Amygdala (tissue), 56 donors: ENCODE measurements at regions not wholly inside any gene's neighbourhood (a gene's known extent, or its start where the extent isn't known, plus 50 kb on each side); places are given as distances from the start of the nearest gene placed in this dataset.

ENCODE experiments used
- DNase-seq, 56 donors: peaks; one replicate each; lab custom pipeline; 2025; lab: John Stamatoyannopoulos, UW

DNA sequence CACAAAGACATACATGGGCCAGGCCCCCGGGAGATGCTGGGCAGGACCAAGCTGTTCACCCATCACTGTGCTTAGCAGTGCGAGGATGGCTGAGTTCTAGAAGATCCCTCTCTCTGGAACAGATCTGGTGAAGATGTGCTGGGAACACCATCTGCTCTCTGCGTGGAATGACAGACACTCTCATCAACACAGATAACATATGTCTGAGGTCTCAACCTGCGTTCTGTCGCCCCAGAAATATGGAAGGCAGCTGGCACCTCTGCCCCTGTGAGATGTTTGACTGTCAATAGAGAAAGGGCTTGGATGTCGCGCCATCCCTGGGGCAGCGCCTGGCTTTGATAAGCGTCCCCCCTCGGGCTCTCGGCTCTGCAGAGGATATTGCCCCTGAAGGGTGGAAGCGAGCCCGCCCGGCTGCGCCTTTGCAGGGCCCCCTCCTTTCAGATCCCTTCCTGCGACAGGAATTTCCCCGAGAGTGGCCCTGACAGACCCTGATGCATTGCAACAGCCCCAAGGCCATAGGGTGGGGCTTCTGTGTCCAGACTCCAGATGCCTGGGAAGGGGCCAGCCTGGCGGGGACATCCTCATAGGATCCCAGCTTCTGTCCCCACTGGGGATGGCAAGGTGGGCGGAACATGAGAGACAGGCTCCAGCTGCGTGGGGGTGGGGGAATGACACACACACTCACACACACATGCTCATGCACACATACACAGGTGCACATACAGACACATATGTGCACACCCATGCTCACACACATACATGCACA, 86.9 kb upstream of the ZNF469 start:
- DNase-seq, result peak in 2 of 56 donors; percentile 15

DNA sequence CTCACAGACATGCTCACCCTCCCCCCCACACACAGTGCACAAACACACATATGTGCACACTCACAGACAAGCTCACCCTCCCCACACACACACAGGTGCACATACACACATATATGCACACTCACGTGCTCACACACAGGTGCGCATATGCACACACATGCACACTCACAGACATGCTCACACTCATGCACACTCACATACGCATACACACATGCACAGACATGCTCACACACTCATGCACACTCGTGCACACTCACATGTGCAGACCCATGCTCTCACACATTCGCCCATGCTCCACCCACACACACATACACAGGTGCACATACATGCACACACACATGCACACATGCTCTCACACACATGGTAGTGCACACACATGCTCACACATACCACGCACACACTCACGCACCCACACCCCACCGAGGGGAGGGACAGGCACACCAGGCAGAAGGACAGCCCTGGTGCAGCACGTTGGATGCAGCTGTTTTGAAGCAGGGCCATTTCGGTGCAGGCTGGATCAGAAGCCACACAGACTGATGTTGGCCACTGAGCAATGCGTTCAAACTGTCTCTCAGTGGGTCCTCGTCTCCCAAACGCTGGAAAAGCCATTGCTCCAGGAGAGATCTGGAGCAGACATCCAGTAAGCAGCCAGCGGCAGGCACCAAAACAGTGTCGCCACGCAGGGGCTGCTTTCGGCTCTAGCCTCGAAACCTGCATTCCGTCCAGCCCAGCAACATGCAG, 86.2 kb upstream of the ZNF469 start:
- no peak for DNase-seq

DNA sequence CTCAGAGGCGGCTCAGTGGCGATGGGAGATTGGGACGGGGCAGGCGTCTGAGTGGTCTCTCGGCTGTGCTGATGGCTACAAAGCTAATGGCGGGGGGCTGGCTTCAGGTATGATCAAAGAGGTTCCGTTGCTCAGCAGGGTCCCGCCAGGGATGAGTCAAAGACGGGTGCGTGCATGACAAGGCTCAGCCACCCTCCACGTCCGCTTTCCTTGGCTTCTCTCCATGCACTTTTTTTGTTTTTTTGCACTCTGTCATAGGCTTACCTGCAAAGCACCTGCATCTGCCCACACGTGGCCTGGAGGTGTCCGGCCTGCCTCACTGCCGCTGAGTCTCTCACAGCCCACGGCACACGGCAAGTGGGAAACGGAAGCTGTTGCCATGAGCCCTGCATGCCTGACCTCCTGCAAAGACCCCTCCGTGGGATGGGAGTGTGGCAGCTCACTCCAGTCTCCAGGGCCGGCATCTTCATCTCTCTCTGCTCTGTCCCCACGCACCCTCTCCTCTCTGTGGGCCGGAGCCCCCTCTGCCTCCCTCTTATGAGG, 85.5 kb upstream of the ZNF469 start:
- no peak for DNase-seq

DNA sequence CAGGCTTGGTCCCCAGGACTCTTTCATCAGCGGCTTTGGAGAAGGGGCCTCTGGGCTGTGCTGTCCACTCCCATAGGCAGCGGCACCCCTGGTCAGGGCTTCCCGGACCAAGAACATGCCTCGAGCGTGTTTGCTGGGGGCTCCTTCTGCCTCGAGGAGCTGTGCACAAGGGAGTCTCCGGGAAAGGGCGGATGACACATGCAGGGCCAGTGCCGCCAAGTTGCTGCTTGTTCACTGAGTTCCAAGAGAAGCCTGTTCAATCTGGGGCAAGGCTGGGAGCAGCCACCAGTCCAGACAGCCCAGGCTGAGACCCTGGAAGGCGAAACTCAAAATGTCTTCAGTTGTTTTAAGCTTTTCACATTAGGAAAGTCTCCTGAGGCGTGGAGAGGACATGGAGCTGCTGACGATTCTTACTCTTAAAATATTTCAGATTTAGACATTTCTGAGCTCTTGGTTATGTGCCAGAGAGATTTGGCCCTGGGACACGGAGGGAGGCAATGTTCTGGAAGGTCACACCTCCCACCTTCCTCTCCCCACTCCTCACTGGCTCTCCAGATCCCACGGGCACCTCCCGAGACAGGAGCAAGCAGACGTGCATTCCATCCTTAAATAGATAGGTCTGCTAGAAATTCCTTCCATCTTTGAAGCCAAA, 84.5 kb upstream of the ZNF469 start:
- no peak for DNase-seq

DNA sequence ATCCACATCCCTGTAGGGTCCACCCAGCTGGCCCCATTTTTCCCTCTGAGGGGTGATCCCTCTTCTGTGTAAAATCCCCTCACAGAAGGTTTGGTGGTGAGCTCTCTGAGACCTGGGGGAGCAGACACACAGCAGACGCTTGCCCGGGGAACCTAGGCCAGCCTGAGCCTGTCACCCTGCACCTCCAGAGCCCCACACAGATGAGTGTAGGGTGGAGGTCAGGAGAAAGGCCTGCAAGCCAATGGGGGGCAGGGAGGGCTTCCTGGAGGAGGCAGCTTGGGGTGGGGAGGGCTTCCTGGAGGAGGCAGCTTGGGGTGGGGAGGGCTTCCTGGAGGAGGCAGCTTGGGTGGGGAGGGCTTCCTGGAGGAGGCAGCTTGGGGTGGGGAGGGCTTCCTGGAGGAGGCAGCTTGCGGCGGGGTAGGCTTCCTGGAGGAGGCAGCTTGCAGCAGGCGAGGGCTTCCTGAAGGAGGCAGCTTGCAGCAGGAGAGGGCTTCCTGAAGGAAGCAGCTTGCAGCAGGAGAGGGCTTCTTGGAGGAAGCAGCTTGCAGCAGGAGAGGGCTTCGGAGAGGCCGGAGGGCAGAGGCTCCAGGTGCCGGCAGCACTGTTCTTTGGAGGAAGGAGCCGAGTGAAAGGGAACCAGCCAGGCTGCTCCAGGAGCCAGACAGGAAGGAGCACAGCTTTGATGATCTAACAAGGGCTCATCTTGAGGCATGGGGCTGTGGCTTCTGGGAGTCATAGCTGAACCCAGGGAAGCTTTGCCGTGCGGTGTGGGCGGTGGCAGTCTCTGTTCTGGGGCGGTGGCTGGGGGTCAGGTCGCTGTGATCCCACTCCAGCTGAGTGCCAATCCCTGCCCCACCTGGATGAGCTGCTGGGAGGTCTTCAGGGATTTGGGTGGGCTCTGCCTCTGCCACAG, 83.7 kb upstream of the ZNF469 start:
- DNase-seq, result no peak

DNA sequence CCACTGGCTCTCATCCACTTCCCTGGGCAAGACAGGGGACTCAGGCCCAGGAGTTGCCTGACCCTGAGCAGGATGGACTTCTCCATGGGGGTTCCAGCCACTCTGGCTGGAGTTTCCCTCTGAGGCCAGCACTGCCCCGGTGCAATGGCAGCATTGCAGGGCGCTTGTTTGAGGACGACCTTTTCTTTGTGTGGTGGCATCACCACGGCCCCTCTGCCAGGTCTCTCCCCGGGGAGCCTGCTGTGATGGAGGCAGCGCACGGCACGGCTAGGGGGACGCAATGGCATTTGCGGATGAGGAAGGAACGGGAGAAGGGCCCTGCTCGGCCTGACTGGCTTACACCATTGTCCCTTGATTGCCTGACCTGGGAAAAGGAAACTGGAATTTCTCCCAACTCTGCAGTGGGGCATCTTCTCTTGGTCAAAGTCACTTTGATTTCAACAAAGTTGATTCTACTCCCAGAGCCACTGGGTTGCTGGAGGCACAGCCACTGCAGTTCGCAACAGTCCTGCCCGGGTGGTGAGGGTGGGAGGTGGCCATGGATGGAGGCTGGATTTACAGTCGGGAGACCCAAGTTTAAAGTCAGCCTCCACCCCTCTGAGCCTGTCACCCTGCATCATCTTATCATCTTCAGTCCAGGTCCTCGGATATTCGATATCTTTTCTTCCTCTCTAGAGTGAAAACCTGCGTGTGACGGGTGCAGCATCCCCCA, 82.9 kb upstream of the ZNF469 start:
- no peak for DNase-seq

DNA sequence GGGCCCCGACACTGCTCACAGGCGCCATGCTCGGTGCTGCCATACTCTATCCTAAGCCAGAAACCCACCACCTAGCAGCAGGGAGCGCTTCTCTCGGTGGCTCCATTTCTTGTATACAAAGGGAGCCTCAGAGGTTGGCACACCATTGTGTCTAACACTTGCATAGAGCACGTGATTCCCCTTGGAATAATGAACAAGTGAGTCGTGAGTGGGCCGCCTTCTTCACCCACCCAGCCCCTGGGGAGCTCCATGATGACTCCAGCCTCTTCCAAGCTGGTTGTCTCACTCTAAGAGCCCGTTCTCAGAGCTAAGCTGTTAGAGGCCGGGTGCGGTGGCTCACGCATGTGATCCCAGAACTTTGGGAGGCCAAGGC, 82.3 kb upstream of the ZNF469 start:
- DNase-seq, result no peak

DNA sequence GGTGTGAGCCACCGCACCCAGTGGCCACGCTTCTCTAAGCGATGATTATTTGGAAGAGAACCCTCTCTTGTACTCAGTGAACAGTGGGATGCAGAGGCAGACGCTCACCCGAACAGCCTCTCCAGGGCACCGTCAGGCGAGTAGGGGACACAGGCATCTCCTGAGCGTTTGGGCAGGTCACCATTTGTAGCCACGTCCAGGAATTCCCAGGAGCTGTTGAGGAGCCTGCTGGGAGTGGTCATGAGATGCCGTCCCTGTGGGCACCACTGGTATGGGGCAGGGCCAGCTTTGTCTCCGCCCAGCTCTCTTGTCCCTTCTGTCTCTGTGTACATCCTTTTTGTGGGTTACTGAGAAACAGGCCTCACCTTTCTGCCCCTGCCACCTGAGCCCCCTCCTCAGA, 81.3 kb upstream of the ZNF469 start:
- DNase-seq, result no peak

DNA sequence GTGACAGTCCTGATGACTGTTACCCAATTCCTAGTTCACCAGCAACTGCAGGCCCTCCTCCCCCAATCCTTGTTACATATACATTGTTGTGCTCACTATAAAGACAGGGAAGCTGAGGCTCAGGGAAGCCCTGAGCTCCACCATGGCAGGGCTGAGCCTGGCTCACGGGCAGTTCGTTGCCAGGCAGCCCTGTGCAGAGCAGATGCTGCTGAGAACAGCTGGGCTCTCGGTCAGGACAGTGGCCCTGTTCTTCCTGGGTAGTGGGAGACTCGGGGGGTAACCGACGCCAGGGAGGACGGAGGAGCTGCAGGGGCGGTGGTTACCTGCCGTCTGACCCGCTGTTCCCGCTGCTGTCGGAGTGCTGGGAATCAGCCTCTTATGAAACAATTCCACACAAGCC, 80.9 kb upstream of the ZNF469 start:
- DNase-seq, result no peak

DNA sequence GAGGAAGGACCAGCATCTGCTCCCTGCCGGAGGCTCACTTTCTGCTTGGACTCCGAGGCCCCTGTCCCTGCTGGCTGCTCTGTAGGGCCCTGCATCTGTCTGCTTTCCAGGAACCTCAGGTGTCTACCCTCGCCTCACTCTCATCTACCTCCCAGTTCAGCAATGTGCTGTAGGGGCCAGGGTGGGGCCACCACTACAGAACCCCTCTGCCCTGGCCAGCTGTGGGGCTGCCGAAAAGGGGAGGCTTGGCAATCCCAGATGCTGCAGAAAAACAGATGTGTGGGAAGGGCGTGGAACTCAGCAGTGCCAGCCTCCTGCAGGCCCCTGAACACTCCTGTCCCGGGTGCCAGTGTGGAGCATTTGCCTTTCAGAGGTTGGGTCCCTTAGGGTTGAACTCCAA, 80.1 kb upstream of the ZNF469 start:
- DNase-seq, result no peak

DNA sequence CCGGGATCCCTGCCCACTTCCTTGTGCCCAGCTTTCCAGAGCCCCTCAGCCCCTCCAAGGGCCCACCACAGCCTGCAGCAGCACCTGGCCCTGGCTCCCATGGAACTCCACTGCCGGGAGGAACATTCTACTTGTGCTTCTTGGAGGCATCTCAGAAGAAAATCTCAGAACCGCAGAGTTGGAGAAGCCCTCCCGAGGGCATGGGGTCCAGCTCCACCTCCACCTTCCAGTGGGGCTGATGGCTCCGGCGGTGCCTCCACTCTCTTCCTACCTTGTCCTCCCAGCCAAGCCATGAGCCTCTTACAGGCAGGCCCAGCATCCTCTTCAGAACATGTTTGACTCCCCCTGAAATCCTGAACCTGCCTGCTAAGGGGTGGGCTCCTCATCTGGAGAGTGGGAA, 79.4 kb upstream of the ZNF469 start:
- no peak for DNase-seq

DNA sequence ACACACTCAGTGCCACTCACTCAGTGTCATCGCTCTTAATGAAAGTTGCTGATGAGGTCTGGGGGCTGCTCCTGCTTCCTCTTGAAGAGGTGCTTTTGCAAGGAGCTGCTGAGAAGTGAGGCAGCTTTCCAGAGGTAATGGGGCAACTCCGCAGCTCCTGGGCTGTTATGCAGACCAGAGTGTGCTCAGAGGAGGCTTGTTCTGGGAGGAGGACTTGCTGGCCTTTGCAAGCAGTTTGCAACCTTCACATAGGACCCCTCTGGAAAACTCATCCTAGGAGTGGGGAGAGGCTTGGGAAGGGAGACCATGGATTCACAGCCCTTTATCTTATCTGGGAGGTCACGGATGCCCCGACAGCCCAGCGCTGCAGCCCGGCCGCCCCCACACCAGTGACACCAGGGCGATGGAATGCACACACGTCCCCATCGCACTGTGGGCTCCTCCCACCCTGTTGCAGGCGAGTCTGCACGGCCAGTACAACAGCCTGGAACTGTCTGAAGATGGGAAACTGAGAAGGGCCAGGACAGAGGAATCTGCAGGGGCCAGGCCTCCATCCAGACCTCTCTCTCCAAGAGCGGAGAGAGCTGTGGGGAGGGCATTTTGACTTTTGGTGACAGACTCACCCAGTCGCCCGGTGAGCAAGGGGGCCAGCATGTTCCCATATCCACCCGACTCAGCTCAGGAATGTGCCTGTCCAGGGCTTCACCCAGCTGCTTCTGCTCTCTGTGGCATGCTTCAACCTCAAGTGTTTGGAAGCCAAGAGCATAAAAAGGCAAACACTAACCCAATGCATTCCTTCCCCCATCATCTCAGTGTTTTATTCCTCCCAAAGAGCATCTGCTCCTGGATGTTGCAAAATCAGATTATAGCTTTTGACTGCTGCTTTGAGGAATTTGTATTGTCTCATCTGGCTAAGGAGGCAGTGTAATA, 78.6 kb upstream of the ZNF469 start:
- DNase-seq, result no peak

DNA sequence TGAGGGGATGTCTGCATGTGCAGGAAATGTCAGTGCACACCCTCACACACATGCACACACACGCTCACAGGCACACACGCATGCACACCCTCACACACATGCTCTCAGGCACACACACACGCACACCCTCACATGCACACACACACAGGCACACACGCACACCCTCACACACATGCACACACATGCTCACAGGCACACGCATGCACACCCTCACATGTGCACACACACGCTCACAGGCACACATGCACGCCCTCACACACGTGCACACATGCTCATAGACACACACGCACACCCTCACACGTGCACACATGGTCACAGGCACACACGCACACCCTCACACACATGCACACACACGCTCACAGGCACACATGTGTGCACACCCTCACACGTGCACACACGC, 77.6 kb upstream of the ZNF469 start:
- DNase-seq, result no peak

DNA sequence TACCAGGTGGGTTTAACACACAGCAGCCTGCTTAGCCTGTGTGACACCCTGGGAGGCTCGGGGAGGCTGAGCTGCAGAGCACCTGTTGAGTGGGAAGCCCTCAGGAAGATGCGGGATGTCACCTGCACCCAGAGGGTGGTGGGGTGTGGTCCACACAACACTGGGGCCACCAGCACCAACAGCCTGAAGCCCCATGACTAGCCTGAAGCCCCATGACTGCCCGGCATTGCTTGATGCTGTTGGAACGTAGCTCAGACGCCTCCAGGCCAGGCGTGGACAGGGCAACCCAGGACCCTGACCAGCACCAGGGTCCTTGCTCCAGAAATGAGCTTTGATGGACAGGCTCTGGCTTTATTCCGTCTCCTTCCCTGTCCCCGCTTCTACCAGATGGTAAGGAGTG, 76.3 kb upstream of the ZNF469 start:
- no peak for DNase-seq

DNA sequence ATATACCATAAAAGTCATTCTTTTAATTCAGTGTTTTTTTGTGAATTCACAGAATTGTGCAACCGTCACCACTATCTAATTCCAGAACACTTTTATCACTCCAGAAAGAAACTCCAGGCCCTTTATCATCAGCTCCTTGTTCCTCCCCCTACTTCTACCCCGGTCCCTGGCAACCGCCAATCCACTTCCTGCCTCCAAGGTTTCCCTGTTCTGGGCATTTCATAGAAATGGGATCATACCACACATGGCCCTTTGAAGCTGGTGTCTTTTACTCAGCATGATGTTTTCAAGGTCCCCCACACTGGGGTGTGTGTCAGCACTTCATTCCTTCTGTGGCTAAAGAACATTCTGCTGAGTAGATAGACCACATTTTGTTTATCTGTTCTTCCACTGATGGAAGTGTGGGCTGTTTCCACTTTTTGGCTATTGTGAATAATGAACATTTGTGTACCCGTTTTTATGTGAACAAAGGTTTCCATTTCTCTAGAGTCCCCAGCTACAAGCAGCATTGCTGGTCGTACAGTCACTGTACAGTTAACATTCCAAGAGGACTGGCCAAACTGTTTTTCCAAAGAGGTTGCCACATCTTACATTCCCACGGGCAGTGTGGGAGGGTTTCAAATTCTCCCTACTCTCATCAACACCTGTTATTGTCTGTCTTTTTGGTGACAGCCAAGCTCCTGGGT, 75.8 kb upstream of the ZNF469 start:
- DNase-seq, result no peak

DNA sequence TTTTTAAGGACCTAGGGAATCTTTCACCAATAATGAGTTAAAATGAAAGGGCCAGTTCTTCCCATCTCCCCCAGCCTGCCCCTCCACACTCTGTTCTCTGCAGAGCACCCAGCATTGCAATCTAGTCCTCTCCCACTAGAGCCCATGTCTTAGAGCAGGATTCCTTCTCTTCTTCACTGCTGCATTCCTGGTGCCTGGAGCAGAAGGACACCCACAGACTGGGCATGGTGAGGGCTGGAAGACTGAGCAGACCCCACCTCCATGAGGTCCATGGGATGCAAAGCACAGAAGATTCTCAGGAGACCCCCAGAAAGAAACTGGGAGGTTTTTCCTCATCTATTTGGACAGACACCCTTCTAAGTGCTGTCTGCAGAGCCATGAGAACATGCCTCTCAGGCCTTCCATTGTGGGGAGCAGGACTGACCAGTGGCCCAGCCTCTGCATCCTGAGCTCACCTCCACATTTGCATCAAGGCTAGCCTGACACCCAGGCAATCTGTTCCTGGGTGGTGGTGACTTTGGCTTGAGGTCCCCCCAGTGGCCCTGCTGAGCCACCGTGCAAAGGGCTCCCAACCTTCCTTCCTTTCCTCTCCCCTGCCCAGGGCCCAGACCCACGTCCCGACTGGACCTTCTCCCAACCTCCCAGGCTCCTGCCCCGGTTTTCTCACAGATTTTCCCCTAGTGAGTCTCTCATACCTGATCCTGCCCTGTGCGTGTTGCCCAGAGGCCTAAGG, 74.2 kb upstream of the ZNF469 start:
- DNase-seq, result no peak

DNA sequence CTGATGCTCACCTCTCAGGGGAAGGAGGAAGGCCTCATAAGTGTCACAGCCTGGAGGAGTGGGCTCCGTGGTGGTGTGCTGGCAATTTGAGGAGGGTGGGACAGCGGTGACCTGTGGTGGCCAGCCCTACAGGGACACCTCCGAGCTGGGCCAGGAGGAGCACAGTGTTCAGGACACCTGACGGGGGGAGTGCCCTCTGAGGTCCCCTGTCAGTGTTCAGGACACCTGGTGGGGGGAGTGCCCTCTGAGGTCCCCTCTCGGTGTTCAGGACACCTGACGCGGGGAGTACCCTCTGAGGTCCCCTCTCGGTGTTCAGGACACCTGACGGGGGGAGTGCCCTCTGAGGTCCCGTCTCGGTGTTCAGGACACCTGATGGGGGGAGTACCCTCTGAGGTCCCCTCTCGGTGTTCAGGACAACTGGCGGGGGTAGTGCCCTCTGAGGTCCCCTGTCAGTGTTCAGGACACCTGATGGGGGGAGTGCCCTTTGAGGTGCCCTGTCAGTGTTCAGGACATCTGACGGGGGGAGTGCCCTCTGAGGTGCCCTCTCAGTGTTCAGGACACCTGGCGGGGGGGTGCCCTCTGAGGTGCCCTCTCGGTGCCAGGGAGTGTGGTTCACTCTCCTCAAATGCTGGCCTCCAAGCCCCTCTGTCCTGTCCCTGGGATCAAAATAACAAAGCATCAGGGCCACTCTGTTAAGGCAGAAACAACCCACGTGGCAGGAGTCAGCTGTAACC, 73.4 kb upstream of the ZNF469 start:
- DNase-seq, result no peak
